ENCODE measurements at regions not wholly inside any gene's neighbourhood (a gene's known extent, or its start where the extent isn't known, plus 50 kb on each side); places are given as distances from the start of the nearest gene placed in this dataset.
A peak's percentile ranks its signal among the peaks of the same experiment; 100 is the strongest.

- DNase-seq: no peak
Measured at GRCh38 chr1:177838907-177839485, 130.9 kb downstream of the SEC16B start.

- DNase-seq: no peak
Measured at GRCh38 chr1:177833631-177834030, 136.2 kb downstream of the SEC16B start.

GRCh38 chr1:177830531-177831135 is 139.2 kb downstream of the SEC16B start:
- DNase-seq: no peak

- DNase-seq: no peak
Measured at GRCh38 chr1:177825276-177825901, 144.5 kb downstream of the SEC16B start.

- no peak for DNase-seq
Measured at GRCh38 chr1:177824508-177824982, 145.3 kb downstream of the SEC16B start.

- no peak for DNase-seq
Measured at GRCh38 chr1:177820213-177820612, 149.6 kb downstream of the SEC16B start.

GRCh38 chr1:177817937-177818875 is 151.7 kb downstream of the SEC16B start:
- DNase-seq: no peak

- DNase-seq: no peak
Measured at GRCh38 chr1:177812650-177813049, 157.2 kb downstream of the SEC16B start.

GRCh38 chr1:177812144-177812543 is 157.7 kb downstream of the SEC16B start:
- DNase-seq: no peak

GRCh38 chr1:177811429-177811828 is 158.4 kb downstream of the SEC16B start:
- DNase-seq: no peak

GRCh38 chr1:177809819-177810218 is 160.0 kb downstream of the SEC16B start:
- no peak for DNase-seq

GRCh38 chr1:177802304-177802703 is 167.6 kb downstream of the SEC16B start:
- no peak for DNase-seq

GRCh38 chr1:177801790-177802189 is 168.1 kb downstream of the SEC16B start:
- DNase-seq: no peak

- peak; percentile 6 for DNase-seq
Measured at GRCh38 chr1:177800400-177801088, 169.3 kb downstream of the SEC16B start.

- no peak for DNase-seq
Measured at GRCh38 chr1:177799746-177800145, 170.1 kb downstream of the SEC16B start.

- no peak for DNase-seq
Measured at GRCh38 chr1:177798614-177799013, 171.2 kb downstream of the SEC16B start.

- no peak for DNase-seq
Measured at GRCh38 chr1:177796561-177796960, 173.3 kb downstream of the SEC16B start.

- DNase-seq: no peak
Measured at GRCh38 chr1:177794376-177794991, 175.4 kb downstream of the SEC16B start.

GRCh38 chr1:177793900-177794299 is 176.0 kb downstream of the SEC16B start:
- no peak for DNase-seq

- no peak for DNase-seq
Measured at GRCh38 chr1:177790566-177790965, 179.3 kb downstream of the SEC16B start.

- DNase-seq: no peak
Measured at GRCh38 chr1:177789956-177790355, 179.9 kb downstream of the SEC16B start.

GRCh38 chr1:177786176-177786745 is 183.6 kb downstream of the SEC16B start:
- DNase-seq: no peak

Measured in NCI-H226 (cell line).